Keratinocyte (primary cell): ENCODE measurements at regions not wholly inside any gene's neighbourhood (a gene's known extent, or its start where the extent isn't known, plus 50 kb on each side); places are given as distances from the start of the nearest gene placed in this dataset.
"Not testable (repeated sequence)": the region's sequence is repeated elsewhere in the genome, so short reads cannot be mapped to it uniquely, and the experiment has no call there.

ENCODE experiments used
- EZH2 ChIP-seq: IDR thresholded peaks from one replicate; pipeline ENCODE4 v1.6.1; 2012; ENCODE audit warnings: inconsistent platforms, mild to moderate bottlenecking, low read length, moderate library complexity
- TF ChIP-seq, protein P1 (sequence below), 3 experiments: IDR thresholded peaks in 1 of 3; conservative IDR thresholded peaks in 1 of 3; optimal IDR thresholded peaks in 1 of 3; 2 replicates in 2 of 3; 3 replicates in 1 of 3; pipeline versions ENCODE3 to v1.5.1; 2011; ENCODE audit warnings: low read length in 3 of 3, mild to moderate bottlenecking in 3 of 3, moderate library complexity in 2 of 3, control low read depth in 1 of 3, inconsistent platforms in 1 of 3; ENCODE audit not compliant: insufficient read depth in 2 of 3; ENCODE audit errors: extremely low read depth in 1 of 3

DNA sequence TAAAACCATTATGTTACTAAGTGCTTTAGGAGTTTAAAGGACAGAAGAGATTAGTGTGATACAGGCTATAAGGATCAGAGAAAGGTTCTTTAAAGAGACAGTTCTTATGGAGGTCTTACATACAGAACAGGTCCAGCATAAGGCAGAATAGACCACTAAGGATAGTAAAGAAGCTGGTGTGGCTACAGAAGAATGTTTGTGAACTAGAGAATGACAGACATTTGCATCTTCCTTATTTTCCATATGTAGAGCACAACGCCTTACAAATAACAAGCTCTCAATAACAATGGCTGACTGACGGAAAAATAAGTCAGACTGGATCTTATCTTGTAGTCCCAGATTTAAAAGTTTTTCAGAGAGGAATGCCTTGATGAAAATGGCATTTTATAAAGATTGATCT is 95.6 kb upstream of the NOTCH2NLA start:
- TF ChIP-seq, protein P1, sequence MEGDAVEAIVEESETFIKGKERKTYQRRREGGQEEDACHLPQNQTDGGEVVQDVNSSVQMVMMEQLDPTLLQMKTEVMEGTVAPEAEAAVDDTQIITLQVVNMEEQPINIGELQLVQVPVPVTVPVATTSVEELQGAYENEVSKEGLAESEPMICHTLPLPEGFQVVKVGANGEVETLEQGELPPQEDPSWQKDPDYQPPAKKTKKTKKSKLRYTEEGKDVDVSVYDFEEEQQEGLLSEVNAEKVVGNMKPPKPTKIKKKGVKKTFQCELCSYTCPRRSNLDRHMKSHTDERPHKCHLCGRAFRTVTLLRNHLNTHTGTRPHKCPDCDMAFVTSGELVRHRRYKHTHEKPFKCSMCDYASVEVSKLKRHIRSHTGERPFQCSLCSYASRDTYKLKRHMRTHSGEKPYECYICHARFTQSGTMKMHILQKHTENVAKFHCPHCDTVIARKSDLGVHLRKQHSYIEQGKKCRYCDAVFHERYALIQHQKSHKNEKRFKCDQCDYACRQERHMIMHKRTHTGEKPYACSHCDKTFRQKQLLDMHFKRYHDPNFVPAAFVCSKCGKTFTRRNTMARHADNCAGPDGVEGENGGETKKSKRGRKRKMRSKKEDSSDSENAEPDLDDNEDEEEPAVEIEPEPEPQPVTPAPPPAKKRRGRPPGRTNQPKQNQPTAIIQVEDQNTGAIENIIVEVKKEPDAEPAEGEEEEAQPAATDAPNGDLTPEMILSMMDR (optimal IDR thresholded peaks at IDR 0.05 in 1 of 3, IDR thresholded peaks at IDR 0.05 in 1 of 3, conservative IDR thresholded peaks at IDR 0.05 in 1 of 3; ENCODE audit: extremely low read depth in 1 of 3, insufficient read depth in 2 of 3, low read length in 3 of 3), result not testable (repeated sequence)
- not testable (repeated sequence) for TF ChIP-seq EZH2
